Smooth muscle cell (in vitro differentiated cells): ENCODE measurements at regions not wholly inside any gene's neighbourhood (a gene's known extent, or its start where the extent isn't known, plus 50 kb on each side); places are given as distances from the start of the nearest gene placed in this dataset.

Experiments used
- DNase-seq: peaks from one replicate; lab custom pipeline; 2025; ENCODE audit not compliant: unreplicated experiment; lab: John Stamatoyannopoulos, UW
- H2AFZ ChIP-seq: fragments of 200-600 bp; sonication (generic); 2 replicates; pipeline ENCODE4 v1.6.0; 2016; ENCODE audit warnings: antibody characterized with exemption, low read depth, mild to moderate bottlenecking
- H3F3A ChIP-seq: fragments of 200-600 bp; sonication (generic); 2 replicates; pipeline ENCODE4 v1.6.0; 2017; ENCODE audit warnings: antibody characterized with exemption, low read depth
- H3K27ac ChIP-seq: fragments of 200-600 bp; sonication (generic); 2 replicates; pipeline ENCODE4 v1.5.1; 2016; ENCODE audit warnings: low read depth, mild to moderate bottlenecking
- H3K27me3 ChIP-seq: fragments of 200-600 bp; sonication (generic); 2 replicates; pipeline ENCODE4 v1.6.1; 2016; ENCODE audit warnings: low read depth, mild to moderate bottlenecking
- H3K36me3 ChIP-seq: fragments of 200-600 bp; sonication (generic); 2 replicates; pipeline ENCODE4 v1.5.1; 2016; ENCODE audit warnings: low read depth
- H3K4me1 ChIP-seq: fragments of 200-600 bp; sonication (generic); 2 replicates; pipeline ENCODE4 v1.5.1; 2016; ENCODE audit warnings: low read depth
- H3K4me2 ChIP-seq: fragments of 200-600 bp; sonication (generic); 2 replicates; pipeline ENCODE4 v1.6.0; 2016; ENCODE audit warnings: mild to moderate bottlenecking
- H3K4me3 ChIP-seq: fragments of 200-600 bp; sonication (generic); 2 replicates; pipeline ENCODE4 v1.5.1; 2016; ENCODE audit warnings: mild to moderate bottlenecking
- H3K79me2 ChIP-seq: fragments of 200-600 bp; sonication (generic); 2 replicates; pipeline ENCODE4 v1.6.0; 2016; ENCODE audit warnings: low read depth, mild to moderate bottlenecking
- H3K9ac ChIP-seq: fragments of 200-600 bp; sonication (generic); 2 replicates; pipeline ENCODE4 v1.6.0; 2016; ENCODE audit warnings: low read depth
- H3K9me3 ChIP-seq: fragments of 200-600 bp; sonication (generic); replicated peaks from 2 replicates; pipeline ENCODE4 v1.5.1; 2016; ENCODE audit warnings: low read depth
- H4K20me1 ChIP-seq: fragments of 200-600 bp; sonication (generic); 2 replicates; pipeline ENCODE4 v1.6.0; 2016; ENCODE audit warnings: low read depth
- WGBS: methylation state at CpG from one replicate; pipeline ENCODE4 v1.1.7; 2016; ENCODE audit warnings: low lambda C conversion rate; 5-methylcytosine and 5-hydroxymethylcytosine counted together
- TF ChIP-seq, protein P1 (sequence below): fragments of 200-600 bp; sonication (generic); IDR thresholded peaks from 2 replicates; pipeline ENCODE4 v1.5.1; 2017; ENCODE audit warnings: borderline replicate concordance, mild to moderate bottlenecking, antibody characterized with exemption; ENCODE audit not compliant: insufficient read depth, poor library complexity, severe bottlenecking

DNA sequence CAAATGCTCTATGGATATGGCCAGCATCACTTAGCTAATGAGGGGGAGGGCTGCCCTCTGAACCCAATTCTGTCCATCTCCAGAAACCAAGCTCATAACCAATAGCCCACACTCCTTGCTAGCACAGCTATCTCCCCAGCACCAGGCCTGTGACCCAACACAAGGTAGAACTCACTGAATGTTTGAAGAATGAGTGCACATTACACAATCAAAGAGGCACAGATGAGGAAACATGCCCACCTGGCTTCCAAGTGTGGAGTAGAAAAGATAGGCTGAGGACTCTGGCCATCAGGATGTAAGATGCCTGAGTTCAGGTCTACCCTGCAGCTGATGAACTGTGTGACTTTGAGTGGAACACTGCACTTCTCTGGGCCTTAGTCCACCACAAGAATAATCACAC lies 268.4 kb downstream of the BCL11B start:
- no peaks in the 10 kb centered on the region for H3K36me3 ChIP-seq
- no peak overlapping the region for H3K27ac ChIP-seq
- no peaks in the 10 kb centered on the region for H4K20me1 ChIP-seq
- H3F3A ChIP-seq: no peaks in the 10 kb centered on the region
- TF ChIP-seq, protein P1, sequence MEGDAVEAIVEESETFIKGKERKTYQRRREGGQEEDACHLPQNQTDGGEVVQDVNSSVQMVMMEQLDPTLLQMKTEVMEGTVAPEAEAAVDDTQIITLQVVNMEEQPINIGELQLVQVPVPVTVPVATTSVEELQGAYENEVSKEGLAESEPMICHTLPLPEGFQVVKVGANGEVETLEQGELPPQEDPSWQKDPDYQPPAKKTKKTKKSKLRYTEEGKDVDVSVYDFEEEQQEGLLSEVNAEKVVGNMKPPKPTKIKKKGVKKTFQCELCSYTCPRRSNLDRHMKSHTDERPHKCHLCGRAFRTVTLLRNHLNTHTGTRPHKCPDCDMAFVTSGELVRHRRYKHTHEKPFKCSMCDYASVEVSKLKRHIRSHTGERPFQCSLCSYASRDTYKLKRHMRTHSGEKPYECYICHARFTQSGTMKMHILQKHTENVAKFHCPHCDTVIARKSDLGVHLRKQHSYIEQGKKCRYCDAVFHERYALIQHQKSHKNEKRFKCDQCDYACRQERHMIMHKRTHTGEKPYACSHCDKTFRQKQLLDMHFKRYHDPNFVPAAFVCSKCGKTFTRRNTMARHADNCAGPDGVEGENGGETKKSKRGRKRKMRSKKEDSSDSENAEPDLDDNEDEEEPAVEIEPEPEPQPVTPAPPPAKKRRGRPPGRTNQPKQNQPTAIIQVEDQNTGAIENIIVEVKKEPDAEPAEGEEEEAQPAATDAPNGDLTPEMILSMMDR: no peak
- DNase-seq: no peak
- H3K4me3 ChIP-seq: no peak overlapping the region
- H3K79me2 ChIP-seq: no peaks in the 10 kb centered on the region
- H3K4me2 ChIP-seq: no peak overlapping the region
- H3K4me1 ChIP-seq: no peaks in the 10 kb centered on the region
- H3K9me3 ChIP-seq: no peaks in the 10 kb centered on the region
- H3K27me3 ChIP-seq: no peaks in the 10 kb centered on the region
- H2AFZ ChIP-seq: no peak overlapping the region
- H3K9ac ChIP-seq: no peak overlapping the region

GRCh38 chr14:99004112-99004511 lies 267.9 kb downstream of the BCL11B start:
- Histone ChIP-seq H2AFZ (no peak overlapping the region), H3K27ac (no peak overlapping the region), H3K9me3 (no peaks in the 10 kb centered on the region), H3K79me2 (no peaks in the 10 kb centered on the region), H3K27me3 (no peaks in the 10 kb centered on the region), H3F3A (no peaks in the 10 kb centered on the region), H4K20me1 (no peaks in the 10 kb centered on the region), H3K36me3 (no peaks in the 10 kb centered on the region), H3K9ac (no peak overlapping the region), H3K4me2 (no peak overlapping the region), H3K4me3 (no peak overlapping the region), H3K4me1 (no peaks in the 10 kb centered on the region)
- no peak for DNase-seq
- TF ChIP-seq, protein P1: no peak
- WGBS: 77% methylated on average over 3 of the region's 3 CpGs

- WGBS: 80% methylated on average over 5 of the region's 5 CpGs
- Histone ChIP-seq H3K27me3 (no peaks in the 10 kb centered on the region), H3K36me3 (no peaks in the 10 kb centered on the region), H3K9ac (no peak overlapping the region), H3F3A (no peaks in the 10 kb centered on the region), H3K79me2 (no peaks in the 10 kb centered on the region), H2AFZ (no peak overlapping the region), H4K20me1 (no peaks in the 10 kb centered on the region), H3K4me1 (no peaks in the 10 kb centered on the region), H3K4me2 (no peak overlapping the region), H3K4me3 (no peak overlapping the region), H3K27ac (no peak overlapping the region), H3K9me3 (no peaks in the 10 kb centered on the region)
- TF ChIP-seq, protein P1: no peak
- DNase-seq: no peak
These were observed 265.7 kb downstream of the BCL11B start for GRCh38 chr14:99006276-99006675.

DNA sequence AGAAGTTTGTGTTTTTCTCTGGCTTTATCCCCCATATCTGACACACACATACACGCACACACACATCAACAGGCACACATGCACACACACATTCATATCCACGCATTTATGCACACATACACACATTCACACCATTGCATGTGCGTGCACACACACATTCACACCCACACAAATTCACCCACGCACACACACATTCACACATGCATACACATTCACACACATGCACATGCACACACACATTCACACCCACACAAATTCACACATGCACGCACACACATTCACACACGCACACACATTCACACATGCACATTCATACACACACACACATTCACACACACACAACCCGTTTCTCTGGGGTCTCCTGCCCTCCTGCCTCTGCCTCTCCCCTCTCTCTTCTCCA lies 264.2 kb downstream of the BCL11B start:
- Histone ChIP-seq H3K4me1 (no peaks in the 10 kb centered on the region), H3F3A (no peaks in the 10 kb centered on the region), H2AFZ (no peak overlapping the region), H3K36me3 (no peaks in the 10 kb centered on the region), H3K27me3 (no peaks in the 10 kb centered on the region), H3K4me3 (no peak overlapping the region), H3K4me2 (no peak overlapping the region), H3K9me3 (no peaks in the 10 kb centered on the region), H3K27ac (no peak overlapping the region), H4K20me1 (no peaks in the 10 kb centered on the region), H3K9ac (no peak overlapping the region), H3K79me2 (no peaks in the 10 kb centered on the region)
- WGBS: 96% methylated on average over 6 of the region's 7 CpGs
- DNase-seq: no peak
- TF ChIP-seq, protein P1: no peak
